GM12878 (cell line): ENCODE measurements at regions not wholly inside any gene's neighbourhood (a gene's known extent, or its start where the extent isn't known, plus 50 kb on each side); places are given as distances from the start of the nearest gene placed in this dataset.

Experiments used
- ATAC-seq: fragments of 200-7000 bp; cut with Tn5 transposase; 3 replicates; pipeline ENCODE4 v1.9.1; 2020; ENCODE audit warnings: mild to moderate bottlenecking, moderate library complexity
- BruUV-seq: library from RNA; stranded (reverse); fragments of 400-500 nt; replicated peaks from 2 replicates; lab custom pipeline; 2021; lab: Mats Ljungman, UMichigan
- CTCF ChIA-PET: fragments of 300-600 bp; sonication (Branson Sonifier 250); formaldehyde crosslinking; extraction: SDS; loops from one replicate; lab custom pipeline; 2021; ENCODE audit warnings: inconsistent platforms; lab: Yijun Ruan, JAX
- POLR2A ChIA-PET: fragments of 350-600 bp; formaldehyde crosslinking; extraction: SDS; loops from one replicate; lab custom pipeline; 2021; ENCODE audit warnings: inconsistent platforms; lab: Charles Lee
- RAD21 ChIA-PET: fragments of 300-600 bp; sonication (Branson Sonifier 250); formaldehyde crosslinking; loops from one replicate; lab custom pipeline; 2023; ENCODE audit warnings: antibody characterized with exemption; ENCODE audit not compliant: unreplicated experiment; lab: Charles Lee
- SMC1A ChIA-PET: fragments of 300-600 bp; sonication (Branson Sonifier 250); formaldehyde crosslinking; loops from one replicate; lab custom pipeline; 2023; ENCODE audit not compliant: unreplicated experiment, uncharacterized antibody; lab: Charles Lee
- DNase-seq: peaks from one replicate; pipeline ENCODE4 v3.0.0-alpha.2; 2011; ENCODE audit warnings: low read depth, low spot score
- FAIRE-seq: peaks from 3 replicates; lab custom pipeline; 2011; peaks lifted over from hg19 to GRCh38; lab: Jason Lieb, UNC
- H2AFZ ChIP-seq: 2 replicates; pipeline ENCODE4 v1.6.0; 2011; ENCODE audit warnings: low read depth, low read length, control low read depth; ENCODE audit not compliant: control insufficient read depth
- H3K27ac ChIP-seq: 2 replicates; pipeline ENCODE4 v1.5.1; 2011; ENCODE audit warnings: control low read depth; ENCODE audit not compliant: control insufficient read depth, insufficient read depth
- H3K27me3 ChIP-seq, 2 experiments: replicated peaks in 1 of 2; 2 replicates each; pipeline versions ENCODE4 v1.6.0 to v1.6.1; 2011; ENCODE audit warnings: low read length in 1 of 2; ENCODE audit not compliant: control insufficient read depth in 2 of 2, insufficient read depth in 2 of 2
- H3K36me3 ChIP-seq, 2 experiments: 2 replicates each; pipeline ENCODE4 v1.5.1; 2011; ENCODE audit warnings: low read length in 1 of 2; ENCODE audit not compliant: control insufficient read depth in 2 of 2, insufficient read depth in 2 of 2
- H3K4me1 ChIP-seq: 2 replicates; pipeline ENCODE4 v1.6.1; 2011; ENCODE audit warnings: mild to moderate bottlenecking, low read length, moderate library complexity, mixed read lengths; ENCODE audit not compliant: control insufficient read depth, insufficient read depth
- H3K4me2 ChIP-seq: 2 replicates; pipeline ENCODE4 v1.6.0; 2011; ENCODE audit warnings: control low read depth; ENCODE audit not compliant: control insufficient read depth, insufficient read depth
- H3K4me3 ChIP-seq: fragments of 200-600 bp; sonication (generic); 2 replicates; pipeline ENCODE4 v1.5.1; 2016
- H3K79me2 ChIP-seq: 2 replicates; pipeline ENCODE4 v1.6.0; 2011; ENCODE audit warnings: low read length; ENCODE audit not compliant: control insufficient read depth, insufficient read depth
- H3K9ac ChIP-seq: 2 replicates; pipeline ENCODE4 v1.8.0; 2011; ENCODE audit warnings: low read length, control low read depth, mixed read lengths; ENCODE audit not compliant: control insufficient read depth, insufficient read depth
- H3K9me3 ChIP-seq: replicated peaks from 3 replicates; pipeline ENCODE4 v1.5.1; 2011; ENCODE audit warnings: mild to moderate bottlenecking, low read length; ENCODE audit not compliant: control insufficient read depth, insufficient read depth
- H4K20me1 ChIP-seq: 2 replicates; pipeline ENCODE4 v1.6.0; 2011; ENCODE audit not compliant: control insufficient read depth, insufficient read depth
- ASH2L ChIP-seq: fragments of 300-600, 200-600 bp; sonication (generic); IDR thresholded peaks from 2 replicates; pipeline ENCODE4 v1.6.1; 2017; ENCODE audit warnings: low read depth, mild to moderate bottlenecking, borderline replicate concordance
- ATF7 ChIP-seq: fragments of 450-650 bp; IDR thresholded peaks from 2 replicates; pipeline ENCODE4 v1.6.1; 2016; ENCODE audit warnings: low read depth, mild to moderate bottlenecking
- BCL11A ChIP-seq: IDR thresholded peaks from 2 replicates; pipeline ENCODE4 v1.6.1; 2011; ENCODE audit warnings: low read depth, low read length
- DPF2 ChIP-seq: fragments of 450-650 bp; IDR thresholded peaks from 2 replicates; pipeline ENCODE4 v1.6.1; 2017; ENCODE audit warnings: mild to moderate bottlenecking
- FOXM1 ChIP-seq: IDR thresholded peaks from 2 replicates; pipeline ENCODE4 v1.6.1; 2012; ENCODE audit warnings: low read depth, mild to moderate bottlenecking, inconsistent platforms, low read length, moderate library complexity
- GATAD2B ChIP-seq: fragments of 450-650 bp; conservative IDR thresholded peaks from 2 replicates; pipeline ENCODE4 v1.6.1; 2017; ENCODE audit warnings: low read depth, mild to moderate bottlenecking, moderate library complexity
- IKZF2 ChIP-seq, 2 experiments: fragments of 450-650 bp; IDR thresholded peaks; 2 replicates each; pipeline ENCODE4 v1.6.1; 2017; ENCODE audit warnings: mild to moderate bottlenecking in 2 of 2, moderate library complexity in 2 of 2
- IRF4 ChIP-seq: IDR thresholded peaks from 2 replicates; pipeline ENCODE4 v1.6.1; 2011; ENCODE audit warnings: low read depth, low read length
- KLF5 ChIP-seq: fragments of 450-650 bp; IDR thresholded peaks from 2 replicates; pipeline ENCODE4 v1.6.1; 2014; ENCODE audit warnings: mild to moderate bottlenecking; ENCODE audit not compliant: partially characterized antibody
- MEF2B ChIP-seq: fragments of 450-650 bp; IDR thresholded peaks from 2 replicates; pipeline ENCODE4 v1.6.1; 2018; ENCODE audit warnings: mild to moderate bottlenecking, moderate library complexity; ENCODE audit not compliant: partially characterized antibody, poor library complexity, severe bottlenecking
- MYB ChIP-seq: fragments of 150-350 bp; IDR thresholded peaks from 2 replicates; pipeline ENCODE4 v1.6.1; 2014; ENCODE audit warnings: mild to moderate bottlenecking, low read depth, low read length, borderline replicate concordance
- NR2F1 ChIP-seq: fragments of 450-650 bp; conservative IDR thresholded peaks from 2 replicates; pipeline ENCODE4 v1.6.1; 2017; ENCODE audit warnings: mild to moderate bottlenecking
- PML ChIP-seq: IDR thresholded peaks from 2 replicates; pipeline ENCODE4 v1.6.1; 2012; ENCODE audit warnings: low read length, inconsistent platforms
- POLR2A ChIP-seq: IDR thresholded peaks from 2 replicates; pipeline ENCODE4 v1.6.1; 2011; ENCODE audit warnings: low read depth, mild to moderate bottlenecking, low read length
- POLR2AphosphoS2 ChIP-seq: IDR thresholded peaks from 2 replicates; pipeline ENCODE4 v1.6.1; 2011; ENCODE audit warnings: low read depth, mild to moderate bottlenecking, low read length, improper control_type of control experiment, moderate library complexity
- SIN3A ChIP-seq: IDR thresholded peaks from 2 replicates; pipeline ENCODE4 v1.6.1; 2012; ENCODE audit warnings: low read depth, low read length, improper control_type of control experiment
- SMAD1 ChIP-seq: fragments of 450-650 bp; IDR thresholded peaks from 2 replicates; pipeline ENCODE4 v1.6.1; 2018; ENCODE audit warnings: mild to moderate bottlenecking, low read depth; ENCODE audit not compliant: partially characterized antibody
- SP1 ChIP-seq: IDR thresholded peaks from one replicate; pipeline ENCODE4 v1.6.1; 2011; ENCODE audit warnings: low read depth, low read length
- WGBS: methylation state at CpG from one replicate; pipeline ENCODE4 v1.1.6; 2016; ENCODE audit warnings: low lambda C conversion rate; ENCODE audit not compliant: insufficient replicate concordance, insufficient coverage; ENCODE audit errors: missing lambda C conversion rate; 5-methylcytosine and 5-hydroxymethylcytosine counted together
- in situ Hi-C: fragments of 300-500 bp; cut with MboI; formaldehyde crosslinking; loops from 9 replicates; pipeline ENCODE4 v1.14.3; 2018; ENCODE audit warnings: mixed read lengths
- intact Hi-C: fragments of 100-400 bp; cut with micrococcal nuclease; formaldehyde crosslinking; loops from one replicate; pipeline ENCODE4 v1.14.2; 2022; ENCODE audit not compliant: unreplicated experiment
- TF ChIP-seq, protein P1 (sequence below): fragments of 450-650 bp; formaldehyde crosslinking; IDR thresholded peaks from 2 replicates; pipeline ENCODE4 v1.4.0; 2022; ENCODE audit warnings: mild to moderate bottlenecking, moderate library complexity
- TF ChIP-seq, protein P2 (sequence below): fragments of 450-650 bp; formaldehyde crosslinking; IDR thresholded peaks from 2 replicates; pipeline ENCODE4 v1.5.0; 2022; ENCODE audit warnings: mild to moderate bottlenecking, missing genetic modification characterization

DNA sequence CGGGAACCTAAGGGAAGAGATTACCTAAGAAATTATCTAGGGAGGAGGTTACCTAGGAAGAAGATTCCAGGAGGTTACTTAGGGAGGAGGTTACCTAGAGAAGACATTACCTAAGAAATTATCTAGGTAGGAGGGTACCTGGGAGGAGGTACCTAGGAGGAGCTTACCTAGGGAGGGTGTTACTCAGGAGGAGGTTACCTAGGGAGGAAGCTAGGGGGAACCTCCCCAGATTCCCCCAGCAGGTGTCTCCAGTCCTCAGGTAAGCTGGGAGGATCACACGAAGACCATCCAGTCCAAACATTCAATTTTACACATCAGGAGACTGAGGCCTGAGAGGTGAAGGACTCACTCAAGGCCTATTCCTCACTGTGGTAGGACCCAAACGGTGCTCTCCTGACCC, 482.8 kb downstream of the TBC1D22A start:
- ChIA-PET RAD21 (no interaction called here), CTCF (no interaction called here)
- no peaks in the 10 kb centered on the region for H3K79me2 ChIP-seq
- no peaks in the 10 kb centered on the region for H3K36me3 ChIP-seq
- no peaks in the 10 kb centered on the region for H3K27me3 ChIP-seq
- no peaks in the 10 kb centered on the region for H3K4me1 ChIP-seq
- TF ChIP-seq DPF2 (no peak), SMAD1 (no peak), POLR2A (no peak), ATF7 (no peak), ASH2L (no peak), MYB (no peak), IKZF2 (IDR thresholded peaks at IDR 0.05) (no peak), GATAD2B (no peak), BCL11A (no peak), IRF4 (no peak), NR2F1 (no peak), SP1 (no peak), POLR2AphosphoS2 (no peak), MEF2B (no peak), KLF5 (no peak), SIN3A (no peak), FOXM1 (no peak), PML (no peak)
- TF ChIP-seq, protein P1, sequence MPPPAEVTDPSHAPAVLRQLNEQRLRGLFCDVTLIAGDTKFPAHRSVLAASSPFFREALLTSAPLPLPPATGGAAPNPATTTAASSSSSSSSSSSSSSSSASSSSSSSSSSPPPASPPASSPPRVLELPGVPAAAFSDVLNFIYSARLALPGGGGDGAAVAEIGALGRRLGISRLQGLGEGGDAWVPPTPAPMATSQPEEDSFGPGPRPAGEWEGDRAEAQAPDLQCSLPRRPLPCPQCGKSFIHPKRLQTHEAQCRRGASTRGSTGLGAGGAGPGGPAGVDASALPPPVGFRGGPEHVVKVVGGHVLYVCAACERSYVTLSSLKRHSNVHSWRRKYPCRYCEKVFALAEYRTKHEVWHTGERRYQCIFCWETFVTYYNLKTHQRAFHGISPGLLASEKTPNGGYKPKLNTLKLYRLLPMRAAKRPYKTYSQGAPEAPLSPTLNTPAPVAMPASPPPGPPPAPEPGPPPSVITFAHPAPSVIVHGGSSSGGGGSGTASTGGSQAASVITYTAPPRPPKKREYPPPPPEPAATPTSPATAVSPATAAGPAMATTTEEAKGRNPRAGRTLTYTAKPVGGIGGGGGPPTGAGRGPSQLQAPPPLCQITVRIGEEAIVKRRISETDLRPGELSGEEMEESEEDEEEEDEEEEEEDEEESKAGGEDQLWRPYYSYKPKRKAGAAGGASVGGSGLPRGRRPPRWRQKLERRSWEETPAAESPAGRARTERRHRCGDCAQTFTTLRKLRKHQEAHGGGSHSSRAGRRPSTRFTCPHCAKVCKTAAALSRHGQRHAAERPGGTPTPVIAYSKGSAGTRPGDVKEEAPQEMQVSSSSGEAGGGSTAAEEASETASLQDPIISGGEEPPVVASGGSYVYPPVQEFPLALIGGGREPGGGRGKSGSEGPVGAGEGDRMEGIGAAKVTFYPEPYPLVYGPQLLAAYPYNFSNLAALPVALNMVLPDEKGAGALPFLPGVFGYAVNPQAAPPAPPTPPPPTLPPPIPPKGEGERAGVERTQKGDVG (CRISPR knock-in tag) = no peak
- TF ChIP-seq, protein P2, sequence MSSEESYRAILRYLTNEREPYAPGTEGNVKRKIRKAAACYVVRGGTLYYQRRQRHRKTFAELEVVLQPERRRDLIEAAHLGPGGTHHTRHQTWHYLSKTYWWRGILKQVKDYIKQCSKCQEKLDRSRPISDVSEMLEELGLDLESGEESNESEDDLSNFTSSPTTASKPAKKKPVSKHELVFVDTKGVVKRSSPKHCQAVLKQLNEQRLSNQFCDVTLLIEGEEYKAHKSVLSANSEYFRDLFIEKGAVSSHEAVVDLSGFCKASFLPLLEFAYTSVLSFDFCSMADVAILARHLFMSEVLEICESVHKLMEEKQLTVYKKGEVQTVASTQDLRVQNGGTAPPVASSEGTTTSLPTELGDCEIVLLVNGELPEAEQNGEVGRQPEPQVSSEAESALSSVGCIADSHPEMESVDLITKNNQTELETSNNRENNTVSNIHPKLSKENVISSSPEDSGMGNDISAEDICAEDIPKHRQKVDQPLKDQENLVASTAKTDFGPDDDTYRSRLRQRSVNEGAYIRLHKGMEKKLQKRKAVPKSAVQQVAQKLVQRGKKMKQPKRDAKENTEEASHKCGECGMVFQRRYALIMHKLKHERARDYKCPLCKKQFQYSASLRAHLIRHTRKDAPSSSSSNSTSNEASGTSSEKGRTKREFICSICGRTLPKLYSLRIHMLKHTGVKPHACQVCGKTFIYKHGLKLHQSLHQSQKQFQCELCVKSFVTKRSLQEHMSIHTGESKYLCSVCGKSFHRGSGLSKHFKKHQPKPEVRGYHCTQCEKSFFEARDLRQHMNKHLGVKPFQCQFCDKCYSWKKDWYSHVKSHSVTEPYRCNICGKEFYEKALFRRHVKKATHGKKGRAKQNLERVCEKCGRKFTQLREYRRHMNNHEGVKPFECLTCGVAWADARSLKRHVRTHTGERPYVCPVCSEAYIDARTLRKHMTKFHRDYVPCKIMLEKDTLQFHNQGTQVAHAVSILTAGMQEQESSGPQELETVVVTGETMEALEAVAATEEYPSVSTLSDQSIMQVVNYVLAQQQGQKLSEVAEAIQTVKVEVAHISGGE = no peak
- TF ChIP-seq, all 136 proteins: peak for 0
- SMC1A ChIA-PET = no interaction called here
- DNase-seq (no peak), ATAC-seq (no peak), FAIRE-seq (no peak)
- WGBS = 9% methylated on average over 3 of the region's 3 CpGs
- POLR2A ChIA-PET = no interaction called here
- no peaks in the 10 kb centered on the region for H4K20me1 ChIP-seq
- H3K9ac ChIP-seq = no peak overlapping the region
- no peak overlapping the region for H2AFZ ChIP-seq
- no peak overlapping the region for H3K4me2 ChIP-seq
- intact Hi-C loops (no loop called here), in situ Hi-C loops (no loop called here)
- H3K4me3 ChIP-seq = no peak overlapping the region
- no TSS peak for BruUV-seq
- no peaks in the 10 kb centered on the region; the same call in 2 of the 3 replicates for H3K9me3 ChIP-seq
- H3K27ac ChIP-seq = no peak overlapping the region
